ENCODE measurements at regions not wholly inside any gene's neighbourhood (a gene's known extent, or its start where the extent isn't known, plus 50 kb on each side); places are given as distances from the start of the nearest gene placed in this dataset.

DNA sequence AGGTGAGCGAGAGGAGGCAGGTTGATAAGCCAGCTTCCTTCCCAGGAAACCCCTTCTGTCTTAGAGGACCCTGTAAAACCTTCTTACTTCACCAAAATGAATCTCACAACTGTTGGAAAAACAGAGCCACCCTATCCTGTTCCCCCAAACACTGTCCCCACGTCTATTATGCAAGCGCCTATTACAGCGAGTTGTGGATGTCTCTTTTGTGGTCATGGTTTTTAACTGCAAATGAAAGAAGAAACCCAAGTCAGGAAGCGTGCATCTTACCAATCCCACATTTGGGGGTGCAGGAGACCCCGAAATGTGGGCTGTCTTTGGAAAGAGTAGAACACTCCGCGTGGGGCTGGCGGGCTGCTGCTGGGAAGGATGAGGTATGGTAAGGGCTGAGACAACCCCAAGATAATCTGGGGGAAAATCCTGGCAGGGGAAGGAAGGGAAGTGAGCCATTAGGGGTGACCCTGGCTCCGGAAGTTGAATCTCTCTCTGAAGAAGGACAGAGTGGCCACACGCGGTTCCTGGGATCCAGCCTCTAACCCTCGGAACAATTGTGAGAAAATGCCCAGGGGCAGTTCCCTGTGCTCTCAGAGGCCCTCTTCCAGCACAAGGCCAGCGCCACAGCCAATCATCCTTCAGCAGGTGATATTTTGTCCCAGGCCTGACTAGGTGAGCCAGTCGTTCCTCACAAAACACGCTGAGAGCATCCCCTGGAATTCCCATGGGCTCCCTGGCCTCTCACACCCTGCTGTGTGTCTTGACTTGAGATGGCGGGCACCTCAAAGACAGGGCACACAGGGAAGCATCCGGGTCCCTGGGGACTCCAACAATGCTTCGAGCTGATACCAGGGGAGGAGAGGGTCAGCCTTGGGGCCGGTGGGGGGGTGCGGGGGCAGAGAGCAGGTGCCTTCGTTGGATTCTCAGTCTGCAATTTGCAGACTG is 168.5 kb upstream of the IRF2BP2 start:
- no peak for TF ChIP-seq CTCF (conservative IDR thresholded peaks at IDR 0.05)
- DNase-seq (ENCODE audit: low read depth, low spot score), result no peak
- H3K4me1 Mint-ChIP-seq, result no peaks in the 10 kb centered on the region
- no peak overlapping the region for H3K4me3 Mint-ChIP-seq
- H3K27ac Mint-ChIP-seq (ENCODE audit: unreplicated experiment), result no peak overlapping the region
- no peaks in the 10 kb centered on the region for H3K27me3 Mint-ChIP-seq (ENCODE audit: low read depth)
- no peaks in the 10 kb centered on the region for H3K9me3 Mint-ChIP-seq
- H3K36me3 Mint-ChIP-seq (ENCODE audit: low read depth), result no peaks in the 10 kb centered on the region

GRCh38 chr1:234777856-234778220 is 167.9 kb upstream of the IRF2BP2 start:
- Mint-ChIP-seq H3K27me3 (ENCODE audit: low read depth) (no peaks in the 10 kb centered on the region), H3K4me1 (peaks cover 1% of the 10 kb centered on the region), H3K36me3 (ENCODE audit: low read depth) (no peaks in the 10 kb centered on the region), H3K4me3 (no peak overlapping the region), H3K9me3 (no peaks in the 10 kb centered on the region), H3K27ac (ENCODE audit: unreplicated experiment) (no peak overlapping the region)
- DNase-seq (ENCODE audit: low read depth, low spot score), result no peak
- TF ChIP-seq CTCF (conservative IDR thresholded peaks at IDR 0.05), result no peak

DNA sequence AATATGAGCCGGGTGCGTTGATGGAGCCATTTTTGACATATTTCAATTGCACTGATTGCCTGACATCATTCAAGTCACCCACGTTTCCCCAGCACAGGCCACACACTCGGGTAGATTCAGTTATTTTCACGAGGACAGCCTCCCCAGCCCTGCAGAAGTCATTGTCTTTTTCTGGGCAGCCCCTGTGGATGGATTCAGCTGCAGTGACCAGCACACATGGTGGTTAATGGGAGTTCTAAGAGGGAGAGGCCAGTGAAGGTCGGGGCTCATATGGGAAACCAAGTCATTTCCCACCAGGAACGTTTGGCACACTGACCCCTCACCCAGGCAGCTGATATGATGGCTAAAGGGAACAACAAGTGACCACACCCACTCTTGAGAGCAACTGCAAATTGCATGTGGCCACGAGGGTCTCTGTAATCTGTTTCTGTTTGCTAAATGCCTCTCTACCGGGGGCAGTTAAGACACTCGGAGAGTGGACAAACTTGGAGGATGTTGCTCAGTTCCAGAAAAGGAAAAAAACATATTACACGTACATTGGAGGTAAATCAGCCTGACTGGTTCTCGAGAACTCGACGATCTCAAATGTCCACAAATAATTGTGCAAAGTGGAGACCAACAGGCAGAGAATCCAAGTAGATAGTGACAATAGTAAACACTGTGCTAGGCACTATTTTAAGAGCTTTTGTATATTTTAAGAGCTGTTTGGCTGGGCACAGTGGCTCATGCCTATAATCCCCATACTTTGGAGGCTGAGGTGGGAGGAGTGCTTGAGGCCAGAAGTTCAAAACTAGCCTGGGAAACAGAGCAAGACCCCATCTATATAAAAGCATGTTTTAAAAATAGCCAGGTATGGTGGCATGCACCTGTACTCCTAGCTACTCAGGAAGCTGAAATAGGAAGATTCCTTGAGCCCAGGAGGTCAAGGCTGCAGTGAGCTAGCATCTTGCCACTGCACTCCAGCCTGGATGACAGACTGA is 167.2 kb upstream of the IRF2BP2 start:
- TF ChIP-seq CTCF (conservative IDR thresholded peaks at IDR 0.05), result no peak
- H3K4me1 Mint-ChIP-seq, result peaks cover 8% of the 10 kb centered on the region
- H3K4me3 Mint-ChIP-seq, result no peak overlapping the region
- DNase-seq (ENCODE audit: low read depth, low spot score), result no peak
- H3K27me3 Mint-ChIP-seq (ENCODE audit: low read depth), result no peaks in the 10 kb centered on the region
- H3K27ac Mint-ChIP-seq (ENCODE audit: unreplicated experiment), result no peak overlapping the region
- no peaks in the 10 kb centered on the region for H3K36me3 Mint-ChIP-seq (ENCODE audit: low read depth)
- no peaks in the 10 kb centered on the region for H3K9me3 Mint-ChIP-seq

GRCh38 chr1:234776256-234776875 is 166.4 kb upstream of the IRF2BP2 start:
- Mint-ChIP-seq H3K4me1 (peaks cover 16% of the 10 kb centered on the region), H3K4me3 (no peak overlapping the region), H3K27me3 (ENCODE audit: low read depth) (no peaks in the 10 kb centered on the region), H3K27ac (ENCODE audit: unreplicated experiment) (no peak overlapping the region), H3K9me3 (no peaks in the 10 kb centered on the region), H3K36me3 (ENCODE audit: low read depth) (no peaks in the 10 kb centered on the region)
- no peak for TF ChIP-seq CTCF (conservative IDR thresholded peaks at IDR 0.05)
- no peak for DNase-seq (ENCODE audit: low read depth, low spot score)

All from neural crest cell (in vitro differentiated cells).